PFSK-1 (cell line): ENCODE measurements at regions not wholly inside any gene's neighbourhood (a gene's known extent, or its start where the extent isn't known, plus 50 kb on each side); places are given as distances from the start of the nearest gene placed in this dataset.

Source experiments
- FOXP2 ChIP-seq: optimal IDR thresholded peaks from 2 replicates; pipeline ENCODE3; 2011; ENCODE audit warnings: borderline replicate concordance, control low read depth, inconsistent platforms; ENCODE audit not compliant: insufficient read depth; ENCODE audit errors: extremely low read length, extremely low read depth
- POLR2AphosphoS5 ChIP-seq: IDR thresholded peaks from 2 replicates; pipeline ENCODE4 v1.6.1; 2012; ENCODE audit warnings: low read depth, mild to moderate bottlenecking, control low read depth, low read length, moderate library complexity
- SIN3A ChIP-seq: IDR thresholded peaks from 2 replicates; pipeline ENCODE4 v1.6.1; 2012; ENCODE audit warnings: mild to moderate bottlenecking, low read length, moderate library complexity, borderline replicate concordance; ENCODE audit not compliant: insufficient read depth
- TAF1 ChIP-seq: IDR thresholded peaks from 2 replicates; pipeline ENCODE4 v1.6.1; 2012; ENCODE audit warnings: low read length, control low read depth, borderline replicate concordance; ENCODE audit not compliant: insufficient read depth
- TF ChIP-seq, protein P1 (sequence below), 2 experiments: IDR thresholded peaks; 2 replicates each; pipeline versions ENCODE4 v1.6.1 to v1.8.0; 2011 to 2012; ENCODE audit warnings: low read depth in 2 of 2, low read length in 2 of 2, control low read depth in 1 of 2, inconsistent platforms in 1 of 2, mild to moderate bottlenecking in 1 of 2, moderate library complexity in 1 of 2; ENCODE audit not compliant: insufficient read depth in 1 of 2

DNA sequence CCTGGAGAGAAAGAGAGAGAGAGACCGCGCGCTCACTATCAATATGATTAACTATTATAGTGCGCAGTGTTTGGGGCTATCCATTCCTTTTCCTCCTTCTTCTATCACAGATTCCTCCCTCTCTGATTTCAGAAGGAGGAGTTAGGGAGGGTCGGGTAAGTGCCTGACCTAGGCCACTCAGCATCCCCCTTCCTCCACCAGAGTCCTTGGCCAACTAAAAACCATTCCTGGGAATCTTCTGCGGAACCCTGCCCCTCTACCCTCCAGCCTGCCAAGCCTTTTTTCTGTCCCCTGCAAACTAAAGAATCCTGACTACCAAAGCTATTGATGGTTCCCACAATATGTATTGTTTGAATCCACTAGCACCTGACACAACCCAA, 256.2 kb upstream of the NFE2L3 start:
- TF ChIP-seq TAF1: no peak
- TF ChIP-seq SIN3A: no peak
- TF ChIP-seq, protein P1, sequence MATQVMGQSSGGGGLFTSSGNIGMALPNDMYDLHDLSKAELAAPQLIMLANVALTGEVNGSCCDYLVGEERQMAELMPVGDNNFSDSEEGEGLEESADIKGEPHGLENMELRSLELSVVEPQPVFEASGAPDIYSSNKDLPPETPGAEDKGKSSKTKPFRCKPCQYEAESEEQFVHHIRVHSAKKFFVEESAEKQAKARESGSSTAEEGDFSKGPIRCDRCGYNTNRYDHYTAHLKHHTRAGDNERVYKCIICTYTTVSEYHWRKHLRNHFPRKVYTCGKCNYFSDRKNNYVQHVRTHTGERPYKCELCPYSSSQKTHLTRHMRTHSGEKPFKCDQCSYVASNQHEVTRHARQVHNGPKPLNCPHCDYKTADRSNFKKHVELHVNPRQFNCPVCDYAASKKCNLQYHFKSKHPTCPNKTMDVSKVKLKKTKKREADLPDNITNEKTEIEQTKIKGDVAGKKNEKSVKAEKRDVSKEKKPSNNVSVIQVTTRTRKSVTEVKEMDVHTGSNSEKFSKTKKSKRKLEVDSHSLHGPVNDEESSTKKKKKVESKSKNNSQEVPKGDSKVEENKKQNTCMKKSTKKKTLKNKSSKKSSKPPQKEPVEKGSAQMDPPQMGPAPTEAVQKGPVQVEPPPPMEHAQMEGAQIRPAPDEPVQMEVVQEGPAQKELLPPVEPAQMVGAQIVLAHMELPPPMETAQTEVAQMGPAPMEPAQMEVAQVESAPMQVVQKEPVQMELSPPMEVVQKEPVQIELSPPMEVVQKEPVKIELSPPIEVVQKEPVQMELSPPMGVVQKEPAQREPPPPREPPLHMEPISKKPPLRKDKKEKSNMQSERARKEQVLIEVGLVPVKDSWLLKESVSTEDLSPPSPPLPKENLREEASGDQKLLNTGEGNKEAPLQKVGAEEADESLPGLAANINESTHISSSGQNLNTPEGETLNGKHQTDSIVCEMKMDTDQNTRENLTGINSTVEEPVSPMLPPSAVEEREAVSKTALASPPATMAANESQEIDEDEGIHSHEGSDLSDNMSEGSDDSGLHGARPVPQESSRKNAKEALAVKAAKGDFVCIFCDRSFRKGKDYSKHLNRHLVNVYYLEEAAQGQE (IDR thresholded peaks at IDR 0.05; ENCODE audit: insufficient read depth in 1 of 2, low read depth in 2 of 2, low read length in 2 of 2): no peak
- no peak for TF ChIP-seq POLR2AphosphoS5
- TF ChIP-seq FOXP2: no peak
